ENCODE measurements at regions not wholly inside any gene's neighbourhood (a gene's known extent, or its start where the extent isn't known, plus 50 kb on each side); places are given as distances from the start of the nearest gene placed in this dataset.

DNA sequence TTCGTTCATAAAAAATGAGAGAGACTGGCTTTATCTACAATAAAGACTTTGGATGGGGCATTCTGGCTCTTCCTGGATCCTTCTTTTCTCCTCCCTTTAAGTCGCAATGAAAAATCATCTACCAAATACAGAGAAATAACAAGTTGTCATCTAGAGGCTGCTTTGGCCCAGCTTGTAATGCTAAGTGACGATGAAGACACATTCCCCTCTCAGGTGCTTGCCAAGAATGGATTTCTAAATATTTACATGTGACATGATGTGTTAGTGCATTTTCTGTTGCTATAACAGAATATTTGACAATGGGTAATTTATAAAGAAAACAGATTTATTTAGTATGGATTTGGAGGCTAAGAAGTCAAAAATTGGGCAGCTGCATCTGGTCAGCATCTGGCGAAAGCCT, 308.6 kb upstream of the NPVF start:
- Histone ChIP-seq H3K27me3 (ENCODE audit: insufficient read depth, low read length) (peaks cover 32% of the 10 kb centered on the region), H3K79me2 (ENCODE audit: insufficient read depth, low read length) (no peaks in the 10 kb centered on the region), H3K9me2 (ENCODE audit: insufficient read depth) (no peaks in the 10 kb centered on the region), H3K27ac (ENCODE audit: low read depth, low read length) (no peak overlapping the region), H3K9ac (ENCODE audit: low read length) (no peak overlapping the region), H3K4me1 (ENCODE audit: control insufficient read depth in 1 of 2, insufficient read depth in 2 of 2, low read length in 2 of 2) (no peaks in the 10 kb centered on the region), H3K4me3 (replicated peaks in 1 of 2; ENCODE audit: low read depth in 1 of 2, low read length in 2 of 2) (no peak overlapping the region), H3K4me2 (ENCODE audit: low read length) (no peak overlapping the region), H3K9me3 (ENCODE audit: control insufficient read depth in 1 of 2, insufficient read depth in 1 of 2, low read depth in 1 of 2, low read length in 2 of 2) (no peaks in the 10 kb centered on the region), H3K36me3 (ENCODE audit: control insufficient read depth in 1 of 2, insufficient read depth in 2 of 2, low read length in 2 of 2) (no peaks in the 10 kb centered on the region), H2AFZ (ENCODE audit: low read depth, low read length, poor library complexity, severe bottlenecking) (no peak overlapping the region), H4K20me1 (ENCODE audit: insufficient read depth) (no peaks in the 10 kb centered on the region)
- DNase-seq (ENCODE audit: low read depth, low spot score) (no peak), ATAC-seq (no peak)
- ChIA-PET POLR2A (no interaction called here), RAD21 (ENCODE audit: low non-redundant PET in 1 of 2, low total read pairs in 2 of 2, uncharacterized antibody in 2 of 2, unreplicated experiment in 2 of 2) (no interaction called here), CTCF (no interaction called here)
- intact Hi-C loops (cut with micrococcal nuclease): no loop called here
- BruUV-seq (replicated peaks): no TSS peak
- TF ChIP-seq EZH2 (IDR thresholded peaks at IDR 0.05) (no peak), SIN3A (IDR thresholded peaks at IDR 0.05; ENCODE audit: low read depth) (no peak), EZH2phosphoT487 (IDR thresholded peaks at IDR 0.05; ENCODE audit: borderline replicate concordance) (no peak)
- TF ChIP-seq, protein P1, sequence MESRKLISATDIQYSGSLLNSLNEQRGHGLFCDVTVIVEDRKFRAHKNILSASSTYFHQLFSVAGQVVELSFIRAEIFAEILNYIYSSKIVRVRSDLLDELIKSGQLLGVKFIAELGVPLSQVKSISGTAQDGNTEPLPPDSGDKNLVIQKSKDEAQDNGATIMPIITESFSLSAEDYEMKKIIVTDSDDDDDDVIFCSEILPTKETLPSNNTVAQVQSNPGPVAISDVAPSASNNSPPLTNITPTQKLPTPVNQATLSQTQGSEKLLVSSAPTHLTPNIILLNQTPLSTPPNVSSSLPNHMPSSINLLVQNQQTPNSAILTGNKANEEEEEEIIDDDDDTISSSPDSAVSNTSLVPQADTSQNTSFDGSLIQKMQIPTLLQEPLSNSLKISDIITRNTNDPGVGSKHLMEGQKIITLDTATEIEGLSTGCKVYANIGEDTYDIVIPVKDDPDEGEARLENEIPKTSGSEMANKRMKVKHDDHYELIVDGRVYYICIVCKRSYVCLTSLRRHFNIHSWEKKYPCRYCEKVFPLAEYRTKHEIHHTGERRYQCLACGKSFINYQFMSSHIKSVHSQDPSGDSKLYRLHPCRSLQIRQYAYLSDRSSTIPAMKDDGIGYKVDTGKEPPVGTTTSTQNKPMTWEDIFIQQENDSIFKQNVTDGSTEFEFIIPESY (IDR thresholded peaks at IDR 0.05; ENCODE audit: extremely low read depth, insufficient replicate concordance, low read length): no peak

DNA sequence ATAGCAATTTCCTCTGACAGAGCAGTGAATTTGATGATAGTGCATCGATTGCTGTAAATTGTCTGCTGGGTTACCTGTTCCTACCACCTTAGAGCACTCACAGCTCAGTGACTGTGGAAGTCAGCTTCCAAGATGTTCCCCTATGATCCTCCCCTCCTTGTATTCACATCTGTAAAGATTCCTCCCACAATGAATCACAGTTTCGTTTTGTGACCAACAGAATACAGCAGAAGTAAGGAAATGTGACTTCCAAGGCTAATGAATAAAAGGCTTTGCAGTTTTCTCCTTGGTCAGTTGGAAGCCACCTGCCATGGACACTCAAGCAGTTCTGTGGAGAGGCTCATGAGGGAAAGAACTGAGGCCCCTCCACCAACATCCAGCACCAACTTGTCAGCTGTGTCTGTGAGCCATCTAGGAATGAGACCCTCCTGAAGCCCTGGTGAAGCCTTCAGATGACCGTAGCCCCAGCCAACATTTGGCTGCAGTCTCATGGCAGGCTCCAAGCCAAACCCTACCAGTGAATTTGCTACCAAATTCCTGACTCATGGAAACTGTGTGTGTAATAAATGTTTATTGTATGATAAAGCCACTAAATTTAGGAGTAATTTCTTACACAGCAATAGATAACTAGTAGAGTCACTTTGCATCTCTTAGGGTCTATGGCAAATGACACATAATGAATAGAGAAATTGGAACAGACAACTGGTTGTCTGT, 309.5 kb upstream of the NPVF start:
- CTCF ChIA-PET: no interaction called here
- RAD21 ChIA-PET (ENCODE audit: low non-redundant PET in 1 of 2, low total read pairs in 2 of 2, uncharacterized antibody in 2 of 2, unreplicated experiment in 2 of 2): no interaction called here
- no peak for TF ChIP-seq ZNF274 (IDR thresholded peaks at IDR 0.05; ENCODE audit: low read depth, low read length)
- no peak for TF ChIP-seq YY1 (IDR thresholded peaks at IDR 0.05; ENCODE audit: extremely low read depth, insufficient replicate concordance, low read depth, low read length)
- no peak for TF ChIP-seq EZH2 (IDR thresholded peaks at IDR 0.05)

More for the DNA sequence above, 309.5 kb upstream of the NPVF start:
- Histone ChIP-seq H3K4me3 (replicated peaks in 1 of 2; ENCODE audit: low read depth in 1 of 2, low read length in 2 of 2) (no peak overlapping the region), H3K9me3 (ENCODE audit: control insufficient read depth in 1 of 2, insufficient read depth in 1 of 2, low read depth in 1 of 2, low read length in 2 of 2) (no peaks in the 10 kb centered on the region), H3K9me2 (ENCODE audit: insufficient read depth) (no peaks in the 10 kb centered on the region), H3K9ac (ENCODE audit: low read length) (no peak overlapping the region), H2AFZ (ENCODE audit: low read depth, low read length, poor library complexity, severe bottlenecking) (no peak overlapping the region), H4K20me1 (ENCODE audit: insufficient read depth) (no peaks in the 10 kb centered on the region), H3K27me3 (ENCODE audit: insufficient read depth, low read length) (peaks cover 29% of the 10 kb centered on the region), H3K27ac (ENCODE audit: low read depth, low read length) (no peak overlapping the region), H3K4me1 (ENCODE audit: control insufficient read depth in 1 of 2, insufficient read depth in 2 of 2, low read length in 2 of 2) (no peaks in the 10 kb centered on the region), H3K36me3 (ENCODE audit: control insufficient read depth in 1 of 2, insufficient read depth in 2 of 2, low read length in 2 of 2) (no peaks in the 10 kb centered on the region), H3K79me2 (ENCODE audit: insufficient read depth, low read length) (no peaks in the 10 kb centered on the region), H3K4me2 (ENCODE audit: low read length) (no peak overlapping the region)
- intact Hi-C loops (cut with micrococcal nuclease): no loop called here
- POLR2A ChIA-PET: no interaction called here
- ATAC-seq: no peak
- no TSS peak for BruUV-seq (replicated peaks)
- DNase-seq (ENCODE audit: low read depth, low spot score): no peak

Measured in HCT116 (cell line).